ENCODE measurements at regions not wholly inside any gene's neighbourhood (a gene's known extent, or its start where the extent isn't known, plus 50 kb on each side); places are given as distances from the start of the nearest gene placed in this dataset.
"Not testable (repeated sequence)": the region's sequence is repeated elsewhere in the genome, so short reads cannot be mapped to it uniquely, and the experiment has no call there.

GRCh38 chr6:75031102-75031501 lies 174.8 kb downstream of the COL12A1 start:
- not testable (repeated sequence) for DNase-seq

- DNase-seq: no peak
Observed at GRCh38 chr6:75029333-75029732, 176.5 kb downstream of the COL12A1 start.

- DNase-seq: no peak
Observed at GRCh38 chr6:75025371-75025770, 180.5 kb downstream of the COL12A1 start.

GRCh38 chr6:75024828-75025227 lies 181.0 kb downstream of the COL12A1 start:
- no peak for DNase-seq

DNA sequence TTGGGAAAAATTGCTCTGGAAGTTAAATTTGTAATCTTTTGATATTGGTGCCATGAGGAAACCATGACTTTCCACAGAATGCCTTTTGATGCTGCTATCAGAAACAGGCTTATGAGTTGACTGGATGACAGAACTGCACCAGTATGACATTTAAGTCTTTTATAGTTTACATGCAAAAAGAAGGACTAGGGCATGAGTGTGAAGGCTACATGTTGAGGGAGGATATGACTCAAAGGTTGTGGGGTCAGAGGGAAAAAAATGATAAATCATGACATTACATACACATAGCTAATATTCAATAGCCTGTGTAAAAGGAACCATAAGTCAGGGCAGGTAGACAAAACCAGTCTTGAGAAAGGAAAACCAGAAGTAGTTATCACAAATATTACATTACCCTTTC lies 182.2 kb downstream of the COL12A1 start:
- no peak for DNase-seq

GRCh38 chr6:75020971-75021370 lies 184.9 kb downstream of the COL12A1 start:
- no peak for DNase-seq

DNA sequence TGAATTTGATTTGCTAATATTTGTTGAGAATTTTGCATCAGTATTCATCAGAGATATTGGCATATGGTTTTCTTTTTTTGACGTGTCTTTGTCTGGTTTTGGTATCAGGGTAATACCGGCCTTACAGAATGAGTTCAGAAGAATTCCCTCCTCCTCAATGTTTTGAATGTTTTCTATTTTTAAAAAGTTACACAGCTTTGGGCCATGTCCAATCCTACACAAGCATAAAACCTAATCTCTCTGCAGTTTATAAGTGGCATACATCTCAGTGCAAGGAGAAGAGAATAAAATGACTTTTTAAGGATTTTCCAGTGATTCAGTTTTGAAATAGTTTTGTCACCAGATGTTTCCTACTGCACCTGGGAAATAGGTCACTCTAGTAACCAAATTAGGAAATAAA lies 185.5 kb downstream of the COL12A1 start:
- no peak for DNase-seq

DNA sequence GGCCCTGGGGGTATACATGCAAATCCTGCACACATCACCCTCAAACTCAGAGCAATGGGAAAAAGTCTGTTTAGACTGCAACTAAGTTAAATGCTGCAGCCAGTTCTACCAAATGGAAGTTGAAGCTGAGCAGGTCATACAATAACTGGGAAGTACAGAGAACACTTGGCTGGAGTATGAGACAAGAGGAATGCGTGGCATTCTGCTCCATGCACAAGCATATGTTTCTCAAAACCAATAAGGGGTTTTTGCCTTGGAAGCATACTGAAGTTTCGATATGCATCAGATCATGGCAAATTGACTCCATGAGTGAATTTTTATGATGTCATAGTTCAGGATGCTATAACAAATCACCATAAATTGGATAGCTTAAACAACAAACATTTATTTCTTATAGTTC lies 193.8 kb downstream of the COL12A1 start:
- no peak for DNase-seq

GRCh38 chr6:75003984-75004383 lies 201.9 kb downstream of the COL12A1 start:
- not testable (repeated sequence) for DNase-seq

DNA sequence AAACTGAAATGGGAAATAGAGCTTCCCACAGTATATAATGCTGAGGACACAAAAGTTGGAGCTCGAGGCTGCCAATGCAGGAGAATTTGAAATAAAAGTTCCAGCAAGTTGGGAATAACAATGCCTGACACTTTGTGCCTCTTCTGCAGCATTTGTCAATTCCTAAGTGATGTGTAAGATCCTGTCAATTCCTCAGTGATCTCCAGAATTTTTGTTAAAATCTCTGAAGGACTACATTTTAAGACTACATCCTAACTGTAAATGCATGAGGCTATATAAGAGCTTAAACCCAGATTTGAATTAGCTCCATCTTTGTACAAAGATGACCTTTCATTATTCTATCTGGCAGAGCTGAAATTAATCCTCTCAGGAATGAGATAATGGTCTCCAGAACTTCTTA lies 208.2 kb downstream of the COL12A1 start:
- DNase-seq: no peak

DNA sequence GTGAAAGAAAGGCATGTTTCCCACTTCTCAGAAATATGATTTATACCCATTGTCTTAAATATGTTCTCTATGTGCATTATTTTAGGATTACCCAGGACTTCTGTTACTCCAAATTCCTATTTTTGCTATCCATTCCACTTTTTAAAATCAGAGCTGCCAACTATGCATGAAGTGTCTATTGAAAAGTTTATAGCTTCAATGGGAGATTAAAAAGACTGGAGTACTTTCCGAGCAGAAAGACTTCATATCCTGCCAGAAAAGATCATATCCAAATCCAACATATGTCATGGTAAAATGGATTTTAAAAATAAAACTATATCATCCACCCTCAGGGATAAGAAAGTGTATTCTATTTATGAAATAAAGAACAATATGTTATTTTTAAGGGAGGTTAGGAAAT lies 212.7 kb downstream of the COL12A1 start:
- no peak for DNase-seq

DNA sequence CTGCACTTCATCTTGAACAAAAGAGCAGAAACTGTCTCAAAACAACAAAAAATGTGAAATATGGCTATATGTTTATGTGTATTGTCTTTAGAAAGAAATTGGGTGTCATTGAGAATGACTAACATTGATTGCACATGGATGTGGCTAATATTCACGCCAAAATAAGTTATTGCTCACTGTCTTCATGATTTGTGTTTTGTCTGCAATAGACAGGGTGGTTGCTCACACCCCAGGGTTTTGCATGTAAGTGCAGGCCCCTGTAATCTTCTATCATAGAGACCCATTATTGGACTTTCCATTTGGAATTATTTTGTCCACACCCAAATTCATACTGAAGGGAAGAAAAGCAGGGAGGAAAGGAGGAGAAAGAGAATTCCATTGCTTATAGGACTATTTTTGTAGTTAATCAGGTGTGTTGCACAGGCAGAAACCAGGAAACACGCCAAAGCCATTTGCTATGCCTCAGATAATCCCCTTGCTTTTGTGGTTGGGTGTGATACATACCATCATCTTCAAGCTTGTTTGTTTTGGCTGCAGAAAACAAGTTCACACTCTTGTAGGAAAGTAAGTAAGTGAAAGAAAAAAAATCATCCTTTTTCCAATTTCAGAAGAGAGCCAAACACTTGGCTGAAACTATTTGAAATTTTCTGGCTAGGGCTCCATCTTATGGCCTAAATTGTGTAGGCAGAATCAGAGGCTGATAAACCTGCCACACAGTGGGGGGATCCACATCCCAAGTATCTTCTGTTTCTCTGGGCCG lies 214.1 kb downstream of the COL12A1 start:
- no peak for DNase-seq

DNA sequence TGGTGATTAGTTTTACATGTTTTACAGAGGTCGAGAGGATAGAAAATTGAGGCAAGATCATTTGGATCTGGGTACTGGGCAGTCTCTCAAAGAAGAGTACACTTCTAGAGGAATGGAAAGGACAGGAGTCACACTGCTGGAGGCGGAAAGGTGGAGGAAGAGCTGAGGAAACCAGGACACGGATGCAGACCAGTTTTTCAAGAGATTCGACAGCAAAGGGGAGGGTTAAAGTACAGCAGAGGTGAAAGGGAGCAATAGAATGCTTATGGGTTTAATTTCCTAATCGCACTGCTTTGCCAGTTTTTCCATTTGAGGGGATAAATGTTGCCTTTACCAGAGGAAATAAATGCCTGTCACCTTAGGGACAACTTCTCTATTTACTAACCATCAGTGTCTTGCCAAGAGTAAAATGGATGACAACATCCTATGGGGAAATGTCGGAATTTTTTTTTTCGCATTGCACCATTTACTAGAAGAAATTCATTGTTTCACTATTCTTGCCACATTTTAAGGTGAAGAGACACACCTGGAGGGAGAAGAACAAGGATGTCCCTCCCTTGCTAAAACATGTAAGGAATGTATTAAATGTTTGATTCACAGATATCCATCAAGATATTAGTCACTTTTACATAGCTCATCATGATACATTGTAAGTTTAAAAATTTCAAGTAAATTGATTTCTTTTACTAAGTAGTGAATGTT lies 226.6 kb downstream of the COL12A1 start:
- no peak for DNase-seq

GRCh38 chr6:74976701-74977100 lies 229.2 kb downstream of the COL12A1 start:
- no peak for DNase-seq

- DNase-seq: no peak
Observed at GRCh38 chr6:74976026-74976425, 229.8 kb downstream of the COL12A1 start.

- no peak for DNase-seq
Observed at GRCh38 chr6:74973591-74973990, 232.3 kb downstream of the COL12A1 start.

GRCh38 chr6:74971633-74972032 lies 234.2 kb downstream of the COL12A1 start:
- no peak for DNase-seq

DNA sequence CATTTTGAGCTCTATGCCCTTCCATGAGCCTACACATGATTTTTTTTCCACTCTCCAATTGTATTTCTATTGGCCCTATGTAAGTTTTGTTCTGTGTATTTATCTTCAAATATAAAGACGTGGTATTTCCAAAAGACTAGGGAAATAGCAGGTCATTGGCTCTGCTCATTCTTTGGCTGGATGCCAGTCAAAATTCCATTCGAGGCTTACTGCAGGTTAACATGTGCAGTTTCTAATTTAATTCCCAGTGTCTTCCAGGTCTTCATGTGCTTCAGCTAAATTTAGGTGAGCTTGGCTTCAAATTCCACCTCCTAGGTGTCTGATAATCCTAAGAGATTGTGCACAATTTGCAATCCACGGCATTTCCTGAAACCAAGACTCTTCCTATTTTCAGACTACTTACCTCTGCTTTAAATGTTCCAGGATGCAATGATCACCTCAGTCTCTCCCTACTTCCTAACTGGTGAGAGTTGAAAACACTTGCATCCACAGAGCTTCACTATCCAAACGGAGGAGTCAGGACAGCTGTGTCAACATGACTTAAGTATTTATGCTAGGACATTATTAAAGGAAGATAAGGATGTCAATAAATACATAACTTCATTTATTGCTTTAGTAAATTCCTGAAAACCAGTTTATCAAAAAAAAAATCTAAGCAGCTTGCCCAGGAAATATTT lies 236.1 kb downstream of the COL12A1 start:
- no peak for DNase-seq

- no peak for DNase-seq
Observed at GRCh38 chr6:74967821-74968220, 238.0 kb downstream of the COL12A1 start.

GRCh38 chr6:74966712-74967111 lies 239.1 kb downstream of the COL12A1 start:
- DNase-seq: no peak

GRCh38 chr6:74964871-74965441 lies 240.9 kb downstream of the COL12A1 start:
- no peak for DNase-seq

- DNase-seq: no peak
Observed at GRCh38 chr6:74956559-74957428, 249.1 kb downstream of the COL12A1 start.

DNA sequence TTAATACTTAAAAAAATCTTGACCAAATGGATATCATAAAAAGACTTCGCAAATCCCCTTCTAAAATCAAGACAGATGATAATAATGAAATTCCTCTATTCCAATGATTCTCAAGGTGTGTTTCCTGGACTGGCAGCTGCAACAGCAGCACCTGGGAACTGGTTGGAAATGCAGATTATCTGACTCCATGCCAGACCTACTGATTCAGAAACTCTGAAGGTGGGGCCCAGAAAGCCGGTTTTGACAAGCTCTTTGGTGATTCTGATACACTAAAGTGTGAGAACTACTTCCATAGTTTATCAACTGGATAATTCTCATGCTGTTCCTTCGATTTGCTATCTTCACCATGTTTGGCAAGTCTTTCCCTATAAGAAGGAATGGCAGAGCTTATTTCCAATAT lies 252.1 kb downstream of the COL12A1 start:
- DNase-seq: no peak

Data from NCI-H1105 treated with DMSO at 0.1 percent for 48 hours (cell line).